ENCODE measurements at regions not wholly inside any gene's neighbourhood (a gene's known extent, or its start where the extent isn't known, plus 50 kb on each side); places are given as distances from the start of the nearest gene placed in this dataset.

GRCh38 chr5:103834216-103834615 is 271.6 kb upstream of the NUDT12 start:
- no peak overlapping the region for H3K9ac ChIP-seq (ENCODE audit: low read length)
- no peak overlapping the region for H2BK120ac ChIP-seq (ENCODE audit: low read depth, low read length)
- H3K4me1 ChIP-seq (ENCODE audit: control insufficient read depth, low read depth, low read length), result no peaks in the 10 kb centered on the region
- no peaks in the 10 kb centered on the region for H3K36me3 ChIP-seq (ENCODE audit: control insufficient read depth, insufficient read depth, low read length)
- H3K18ac ChIP-seq (ENCODE audit: low read length), result no peak overlapping the region
- no peaks in the 10 kb centered on the region for H3K27me3 ChIP-seq (ENCODE audit: insufficient read depth, low read length, poor library complexity)
- H3K23ac ChIP-seq (ENCODE audit: low read length), result no peak overlapping the region
- no peaks in the 10 kb centered on the region for H3K79me1 ChIP-seq (ENCODE audit: low read length)
- no peak overlapping the region for H2BK5ac ChIP-seq (ENCODE audit: low read length)
- H4K8ac ChIP-seq (ENCODE audit: low read depth, low read length), result no peak overlapping the region
- no peak overlapping the region for H2BK15ac ChIP-seq (replicated peaks; ENCODE audit: low read depth)
- H2AK5ac ChIP-seq (ENCODE audit: low read length), result no peak overlapping the region
- H3K4me2 ChIP-seq (ENCODE audit: low read length), result no peak overlapping the region
- H3K27ac ChIP-seq (ENCODE audit: low read depth, low read length), result no peak overlapping the region
- no peaks in the 10 kb centered on the region for H3K79me2 ChIP-seq (ENCODE audit: control insufficient read depth, insufficient read depth, low read length)
- no CpG with 5 or more reads among the region's 1 CpG for WGBS (ENCODE audit: extremely low coverage, insufficient coverage, low lambda C conversion rate)
- H3K4ac ChIP-seq (ENCODE audit: low read depth, low read length), result no peak overlapping the region
- H4K5ac ChIP-seq (ENCODE audit: low read length), result no peak overlapping the region
- H3K56ac ChIP-seq (ENCODE audit: low read length), result no peak overlapping the region
- DNase-seq, result peak; percentile 46
- H3K4me3 ChIP-seq (ENCODE audit: low read length), result no peak overlapping the region

- peak; percentile 24 for DNase-seq
- Histone ChIP-seq H3K4ac (ENCODE audit: low read depth, low read length) (no peak overlapping the region), H3K56ac (ENCODE audit: low read length) (no peak overlapping the region), H2BK5ac (ENCODE audit: low read length) (no peak overlapping the region), H3K23ac (ENCODE audit: low read length) (no peak overlapping the region), H3K4me3 (ENCODE audit: low read length) (no peak overlapping the region), H3K27me3 (ENCODE audit: insufficient read depth, low read length, poor library complexity) (no peaks in the 10 kb centered on the region), H2AK5ac (ENCODE audit: low read length) (no peak overlapping the region), H3K79me1 (ENCODE audit: low read length) (no peaks in the 10 kb centered on the region), H3K18ac (ENCODE audit: low read length) (no peak overlapping the region), H3K36me3 (ENCODE audit: control insufficient read depth, insufficient read depth, low read length) (no peaks in the 10 kb centered on the region), H2BK15ac (replicated peaks; ENCODE audit: low read depth) (no peak overlapping the region), H3K4me2 (ENCODE audit: low read length) (no peak overlapping the region), H3K9ac (ENCODE audit: low read length) (no peak overlapping the region), H3K27ac (ENCODE audit: low read depth, low read length) (no peak overlapping the region), H2BK120ac (ENCODE audit: low read depth, low read length) (no peak overlapping the region), H4K5ac (ENCODE audit: low read length) (no peak overlapping the region), H4K8ac (ENCODE audit: low read depth, low read length) (no peak overlapping the region), H3K4me1 (ENCODE audit: control insufficient read depth, low read depth, low read length) (no peaks in the 10 kb centered on the region), H3K79me2 (ENCODE audit: control insufficient read depth, insufficient read depth, low read length) (no peaks in the 10 kb centered on the region)
- WGBS (ENCODE audit: extremely low coverage, insufficient coverage, low lambda C conversion rate), result no CpG with 5 or more reads among the region's 7 CpGs
Observed at GRCh38 chr5:103829585-103829984, 267.0 kb upstream of the NUDT12 start.

- Histone ChIP-seq H2BK5ac (ENCODE audit: low read length) (no peak overlapping the region), H3K36me3 (ENCODE audit: control insufficient read depth, insufficient read depth, low read length) (no peaks in the 10 kb centered on the region), H3K27me3 (ENCODE audit: insufficient read depth, low read length, poor library complexity) (no peaks in the 10 kb centered on the region), H4K8ac (ENCODE audit: low read depth, low read length) (no peak overlapping the region), H3K79me2 (ENCODE audit: control insufficient read depth, insufficient read depth, low read length) (no peaks in the 10 kb centered on the region), H3K4ac (ENCODE audit: low read depth, low read length) (no peak overlapping the region), H3K56ac (ENCODE audit: low read length) (no peak overlapping the region), H2BK120ac (ENCODE audit: low read depth, low read length) (no peak overlapping the region), H3K79me1 (ENCODE audit: low read length) (no peaks in the 10 kb centered on the region), H2BK15ac (replicated peaks; ENCODE audit: low read depth) (no peak overlapping the region), H3K27ac (ENCODE audit: low read depth, low read length) (no peak overlapping the region), H3K9ac (ENCODE audit: low read length) (no peak overlapping the region), H3K4me1 (ENCODE audit: control insufficient read depth, low read depth, low read length) (no peaks in the 10 kb centered on the region), H3K4me2 (ENCODE audit: low read length) (no peak overlapping the region), H3K4me3 (ENCODE audit: low read length) (no peak overlapping the region), H4K5ac (ENCODE audit: low read length) (no peak overlapping the region), H3K23ac (ENCODE audit: low read length) (no peak overlapping the region), H3K18ac (ENCODE audit: low read length) (no peak overlapping the region), H2AK5ac (ENCODE audit: low read length) (no peak overlapping the region)
- WGBS (ENCODE audit: extremely low coverage, insufficient coverage, low lambda C conversion rate), result no CpG with 5 or more reads among the region's 4 CpGs
- no peak for DNase-seq
Observed at GRCh38 chr5:103827976-103828375, 265.4 kb upstream of the NUDT12 start.

GRCh38 chr5:103821361-103821760 is 258.8 kb upstream of the NUDT12 start:
- H3K36me3 ChIP-seq (ENCODE audit: control insufficient read depth, insufficient read depth, low read length), result no peaks in the 10 kb centered on the region
- H4K5ac ChIP-seq (ENCODE audit: low read length), result no peak overlapping the region
- no peaks in the 10 kb centered on the region for H3K4me1 ChIP-seq (ENCODE audit: control insufficient read depth, low read depth, low read length)
- H3K27ac ChIP-seq (ENCODE audit: low read depth, low read length), result no peak overlapping the region
- no peak overlapping the region for H3K4me3 ChIP-seq (ENCODE audit: low read length)
- H3K18ac ChIP-seq (ENCODE audit: low read length), result no peak overlapping the region
- H3K23ac ChIP-seq (ENCODE audit: low read length), result no peak overlapping the region
- no peak overlapping the region for H3K9ac ChIP-seq (ENCODE audit: low read length)
- H3K27me3 ChIP-seq (ENCODE audit: insufficient read depth, low read length, poor library complexity), result no peaks in the 10 kb centered on the region
- no peaks in the 10 kb centered on the region for H3K79me2 ChIP-seq (ENCODE audit: control insufficient read depth, insufficient read depth, low read length)
- no peak overlapping the region for H2BK5ac ChIP-seq (ENCODE audit: low read length)
- H3K79me1 ChIP-seq (ENCODE audit: low read length), result no peaks in the 10 kb centered on the region
- no peak overlapping the region for H4K8ac ChIP-seq (ENCODE audit: low read depth, low read length)
- H3K56ac ChIP-seq (ENCODE audit: low read length), result no peak overlapping the region
- no peak overlapping the region for H2BK120ac ChIP-seq (ENCODE audit: low read depth, low read length)
- no peak for DNase-seq
- no peak overlapping the region for H3K4me2 ChIP-seq (ENCODE audit: low read length)
- WGBS (ENCODE audit: extremely low coverage, insufficient coverage, low lambda C conversion rate), result no CpG with 5 or more reads among the region's 5 CpGs
- H2BK15ac ChIP-seq (replicated peaks; ENCODE audit: low read depth), result no peak overlapping the region
- H3K4ac ChIP-seq (ENCODE audit: low read depth, low read length), result no peak overlapping the region
- H2AK5ac ChIP-seq (ENCODE audit: low read length), result no peak overlapping the region

GRCh38 chr5:103808464-103809106 is 246.0 kb upstream of the NUDT12 start:
- no peak overlapping the region for H3K4ac ChIP-seq (ENCODE audit: low read depth, low read length)
- H3K4me1 ChIP-seq (ENCODE audit: control insufficient read depth, low read depth, low read length), result no peaks in the 10 kb centered on the region
- no peak overlapping the region for H3K56ac ChIP-seq (ENCODE audit: low read length)
- H3K18ac ChIP-seq (ENCODE audit: low read length), result no peak overlapping the region
- WGBS (ENCODE audit: extremely low coverage, insufficient coverage, low lambda C conversion rate), result no CpG with 5 or more reads among the region's 3 CpGs
- H3K27me3 ChIP-seq (ENCODE audit: insufficient read depth, low read length, poor library complexity), result no peaks in the 10 kb centered on the region
- H3K79me1 ChIP-seq (ENCODE audit: low read length), result no peaks in the 10 kb centered on the region
- H2BK5ac ChIP-seq (ENCODE audit: low read length), result no peak overlapping the region
- H2BK120ac ChIP-seq (ENCODE audit: low read depth, low read length), result no peak overlapping the region
- no peak overlapping the region for H4K8ac ChIP-seq (ENCODE audit: low read depth, low read length)
- H3K27ac ChIP-seq (ENCODE audit: low read depth, low read length), result no peak overlapping the region
- no peaks in the 10 kb centered on the region for H3K79me2 ChIP-seq (ENCODE audit: control insufficient read depth, insufficient read depth, low read length)
- no peak overlapping the region for H4K5ac ChIP-seq (ENCODE audit: low read length)
- DNase-seq, result peak; percentile 80
- H3K4me2 ChIP-seq (ENCODE audit: low read length), result no peak overlapping the region
- H3K23ac ChIP-seq (ENCODE audit: low read length), result no peak overlapping the region
- no peak overlapping the region for H3K9ac ChIP-seq (ENCODE audit: low read length)
- no peaks in the 10 kb centered on the region for H3K36me3 ChIP-seq (ENCODE audit: control insufficient read depth, insufficient read depth, low read length)
- no peak overlapping the region for H3K4me3 ChIP-seq (ENCODE audit: low read length)
- no peak overlapping the region for H2BK15ac ChIP-seq (replicated peaks; ENCODE audit: low read depth)
- no peak overlapping the region for H2AK5ac ChIP-seq (ENCODE audit: low read length)

- Histone ChIP-seq H3K23ac (ENCODE audit: low read length) (no peak overlapping the region), H3K79me2 (ENCODE audit: control insufficient read depth, insufficient read depth, low read length) (no peaks in the 10 kb centered on the region), H3K4ac (ENCODE audit: low read depth, low read length) (no peak overlapping the region), H3K9ac (ENCODE audit: low read length) (no peak overlapping the region), H3K4me3 (ENCODE audit: low read length) (no peak overlapping the region), H3K18ac (ENCODE audit: low read length) (no peak overlapping the region), H3K27ac (ENCODE audit: low read depth, low read length) (no peak overlapping the region), H2BK5ac (ENCODE audit: low read length) (no peak overlapping the region), H3K27me3 (ENCODE audit: insufficient read depth, low read length, poor library complexity) (no peaks in the 10 kb centered on the region), H4K8ac (ENCODE audit: low read depth, low read length) (no peak overlapping the region), H2BK120ac (ENCODE audit: low read depth, low read length) (no peak overlapping the region), H3K56ac (ENCODE audit: low read length) (no peak overlapping the region), H3K4me1 (ENCODE audit: control insufficient read depth, low read depth, low read length) (no peaks in the 10 kb centered on the region), H3K36me3 (ENCODE audit: control insufficient read depth, insufficient read depth, low read length) (no peaks in the 10 kb centered on the region), H2BK15ac (replicated peaks; ENCODE audit: low read depth) (no peak overlapping the region), H2AK5ac (ENCODE audit: low read length) (no peak overlapping the region), H4K5ac (ENCODE audit: low read length) (no peak overlapping the region), H3K79me1 (ENCODE audit: low read length) (no peaks in the 10 kb centered on the region), H3K4me2 (ENCODE audit: low read length) (no peak overlapping the region)
- DNase-seq, result peak; percentile 11
- no CpG with 5 or more reads among the region's 2 CpGs for WGBS (ENCODE audit: extremely low coverage, insufficient coverage, low lambda C conversion rate)
Observed at GRCh38 chr5:103804711-103805110, 242.1 kb upstream of the NUDT12 start.
